ES-I3 (cell line): ENCODE measurements at regions not wholly inside any gene's neighbourhood (a gene's known extent, or its start where the extent isn't known, plus 50 kb on each side); places are given as distances from the start of the nearest gene placed in this dataset.

Experiments used
- H3K36me3 ChIP-seq: 2 replicates; pipeline ENCODE4 v1.6.1; 2013; ENCODE audit warnings: mild to moderate bottlenecking, low read length, control low read depth, moderate library complexity; ENCODE audit not compliant: insufficient read depth
- H3K4me1 ChIP-seq: 2 replicates; pipeline ENCODE4 v1.6.1; 2013; ENCODE audit warnings: mild to moderate bottlenecking, control low read depth, low read length; ENCODE audit not compliant: insufficient read depth
- H3K9ac ChIP-seq: 2 replicates; pipeline ENCODE4 v1.6.1; 2013; ENCODE audit warnings: low read depth, mild to moderate bottlenecking, low read length, moderate library complexity
- H3K9me3 ChIP-seq: 2 replicates; pipeline ENCODE4 v1.6.1; 2013; ENCODE audit warnings: mild to moderate bottlenecking, low read length, moderate library complexity; ENCODE audit not compliant: control insufficient read depth, insufficient read depth

GRCh38 chr10:106493751-106494150 lies 670.8 kb downstream of the SORCS1 start:
- Histone ChIP-seq H3K9me3 (0 out of 2 replicates have a peak, but pooled peaks cover 4% of the 10 kb centered on the region), H3K4me1 (no peaks in the 10 kb centered on the region), H3K36me3 (no peaks in the 10 kb centered on the region), H3K9ac (no peak overlapping the region)

GRCh38 chr10:106493226-106493625 lies 671.3 kb downstream of the SORCS1 start:
- H3K36me3 ChIP-seq, result no peaks in the 10 kb centered on the region
- H3K9me3 ChIP-seq, result 0 out of 2 replicates have a peak, but pooled peaks cover 4% of the 10 kb centered on the region
- H3K4me1 ChIP-seq, result no peaks in the 10 kb centered on the region
- H3K9ac ChIP-seq, result no peak overlapping the region

- H3K4me1 ChIP-seq, result no peaks in the 10 kb centered on the region
- H3K9ac ChIP-seq, result no peak overlapping the region
- 0 out of 2 replicates have a peak, but pooled peaks cover 4% of the 10 kb centered on the region for H3K9me3 ChIP-seq
- H3K36me3 ChIP-seq, result no peaks in the 10 kb centered on the region
These were observed 676.8 kb downstream of the SORCS1 start for GRCh38 chr10:106487726-106488125.

GRCh38 chr10:106481598-106482275 lies 682.8 kb downstream of the SORCS1 start:
- H3K9ac ChIP-seq, result no peak overlapping the region

GRCh38 chr10:106479636-106480035 lies 684.9 kb downstream of the SORCS1 start:
- no peaks in the 10 kb centered on the region for H3K9me3 ChIP-seq
- H3K4me1 ChIP-seq, result no peaks in the 10 kb centered on the region
- no peaks in the 10 kb centered on the region for H3K36me3 ChIP-seq
- no peak overlapping the region for H3K9ac ChIP-seq

More at GRCh38 chr10:106481598-106482275, 682.8 kb downstream of the SORCS1 start:
- Histone ChIP-seq H3K9me3 (no peaks in the 10 kb centered on the region), H3K4me1 (no peaks in the 10 kb centered on the region), H3K36me3 (no peaks in the 10 kb centered on the region)

- no peaks in the 10 kb centered on the region for H3K4me1 ChIP-seq
- H3K36me3 ChIP-seq, result no peaks in the 10 kb centered on the region
- H3K9me3 ChIP-seq, result no peaks in the 10 kb centered on the region
- no peak overlapping the region for H3K9ac ChIP-seq
These were observed 689.6 kb downstream of the SORCS1 start for GRCh38 chr10:106474876-106475275.

GRCh38 chr10:106473129-106473685 lies 691.3 kb downstream of the SORCS1 start:
- no peaks in the 10 kb centered on the region for H3K4me1 ChIP-seq
- no peak overlapping the region for H3K9ac ChIP-seq
- H3K9me3 ChIP-seq, result no peaks in the 10 kb centered on the region
- H3K36me3 ChIP-seq, result no peaks in the 10 kb centered on the region

GRCh38 chr10:106467506-106467905 lies 697.0 kb downstream of the SORCS1 start:
- Histone ChIP-seq H3K9ac (no peak overlapping the region), H3K4me1 (no peaks in the 10 kb centered on the region), H3K36me3 (no peaks in the 10 kb centered on the region), H3K9me3 (no peaks in the 10 kb centered on the region)

GRCh38 chr10:106457522-106457921 lies 707.0 kb downstream of the SORCS1 start:
- Histone ChIP-seq H3K9me3 (no peaks in the 10 kb centered on the region), H3K36me3 (no peaks in the 10 kb centered on the region), H3K9ac (no peak overlapping the region), H3K4me1 (no peaks in the 10 kb centered on the region)

GRCh38 chr10:106454233-106454632 lies 710.3 kb downstream of the SORCS1 start:
- no peaks in the 10 kb centered on the region for H3K9me3 ChIP-seq
- no peaks in the 10 kb centered on the region for H3K36me3 ChIP-seq
- no peaks in the 10 kb centered on the region for H3K4me1 ChIP-seq
- H3K9ac ChIP-seq, result no peak overlapping the region

GRCh38 chr10:106450966-106451365 lies 713.5 kb downstream of the SORCS1 start:
- no peaks in the 10 kb centered on the region for H3K9me3 ChIP-seq
- H3K9ac ChIP-seq, result no peak overlapping the region
- no peaks in the 10 kb centered on the region for H3K4me1 ChIP-seq
- no peaks in the 10 kb centered on the region for H3K36me3 ChIP-seq

GRCh38 chr10:106446920-106447319 lies 717.6 kb downstream of the SORCS1 start:
- Histone ChIP-seq H3K4me1 (no peaks in the 10 kb centered on the region), H3K9ac (no peak overlapping the region), H3K9me3 (no peaks in the 10 kb centered on the region), H3K36me3 (no peaks in the 10 kb centered on the region)

GRCh38 chr10:106442223-106442622 lies 722.3 kb downstream of the SORCS1 start:
- Histone ChIP-seq H3K36me3 (no peaks in the 10 kb centered on the region), H3K4me1 (peaks cover 9% of the 10 kb centered on the region), H3K9me3 (no peaks in the 10 kb centered on the region), H3K9ac (no peak overlapping the region)

- Histone ChIP-seq H3K9me3 (no peaks in the 10 kb centered on the region), H3K9ac (no peak overlapping the region), H3K4me1 (peaks cover 18% of the 10 kb centered on the region), H3K36me3 (no peaks in the 10 kb centered on the region)
These were observed 723.7 kb downstream of the SORCS1 start for GRCh38 chr10:106440767-106441166.

GRCh38 chr10:106440355-106440754 lies 724.2 kb downstream of the SORCS1 start:
- H3K4me1 ChIP-seq, result peaks cover 18% of the 10 kb centered on the region

More at GRCh38 chr10:106440355-106440754, 724.2 kb downstream of the SORCS1 start:
- H3K9ac ChIP-seq, result no peak overlapping the region
- no peaks in the 10 kb centered on the region for H3K36me3 ChIP-seq
- H3K9me3 ChIP-seq, result no peaks in the 10 kb centered on the region
